Cardiac septum (tissue), 1 donor: ENCODE measurements at regions not wholly inside any gene's neighbourhood (a gene's known extent, or its start where the extent isn't known, plus 50 kb on each side); places are given as distances from the start of the nearest gene placed in this dataset.
A peak's percentile ranks its signal among the peaks of the same experiment; 100 is the strongest.

Experiments
- DNase-seq: peaks from one replicate; pipeline ENCODE4 v3.0.0-alpha.2; 2020; ENCODE audit warnings: low spot score
- intact Hi-C: fragments of 100-400 bp; cut with DNase I; formaldehyde crosslinking; loops from one replicate; pipeline ENCODE4 v1.14.0; 2022
- donor health status: DM: no; HTN: no; CAD: no.

DNA sequence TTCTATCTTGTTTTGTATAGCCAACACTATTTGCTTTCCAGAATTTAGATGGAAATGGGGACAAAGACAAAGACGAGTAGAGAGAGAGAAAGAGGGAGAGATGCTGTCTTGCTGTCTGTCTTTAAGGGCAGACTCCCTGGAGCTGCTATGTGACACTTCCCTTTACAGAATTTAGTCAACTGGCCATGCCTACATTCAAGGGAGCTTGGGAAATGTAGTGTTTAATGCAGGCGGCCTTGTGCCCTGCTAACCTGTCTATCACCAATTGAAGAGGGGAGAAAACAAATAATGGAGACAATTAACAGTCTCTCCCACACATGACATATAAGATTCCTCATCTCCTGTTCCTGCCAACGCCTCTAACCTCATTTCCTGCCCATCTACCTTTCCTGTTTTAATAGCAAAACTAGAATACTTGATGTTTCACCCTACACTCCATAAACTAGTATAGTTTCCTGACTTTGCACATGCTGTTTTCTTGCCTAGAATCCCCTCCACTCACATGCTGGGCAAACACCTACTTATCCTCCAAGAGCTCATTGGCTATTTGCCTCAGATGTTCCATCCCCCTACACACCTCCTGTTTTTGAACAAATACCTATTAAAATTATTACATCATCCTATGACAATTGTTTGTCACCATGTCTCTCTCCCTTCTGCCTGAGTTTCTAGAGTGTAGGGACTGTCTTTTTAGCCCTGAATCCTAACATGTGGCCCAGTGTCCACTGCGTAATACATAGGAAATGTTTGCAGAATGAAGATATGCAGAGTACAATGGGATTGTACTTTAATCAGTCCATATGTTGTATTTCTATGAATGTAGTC is 117.2 kb downstream of the SLC25A24 start:
- DNase-seq = no peak
- intact Hi-C loops = no loop called here

DNA sequence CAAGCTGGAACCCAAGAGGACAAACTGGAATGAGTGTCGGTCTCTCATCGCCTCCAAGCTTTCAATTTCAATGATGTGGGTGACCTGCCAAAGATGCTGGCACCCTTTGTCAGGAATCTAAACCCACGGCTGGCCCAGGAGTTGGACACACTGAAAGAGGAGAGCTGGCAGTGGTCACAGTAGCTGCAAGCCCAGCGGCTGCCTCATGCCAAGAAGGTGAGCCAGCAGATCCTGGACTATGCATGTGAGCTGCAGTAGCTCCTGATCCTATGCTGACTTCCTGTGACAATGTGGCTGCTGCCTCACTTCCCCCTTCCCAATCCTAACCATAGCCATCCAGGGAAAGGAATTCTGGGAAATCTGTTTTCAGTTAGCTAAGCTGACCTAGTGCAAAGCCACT is 117.0 kb upstream of the VAV3 start:
- intact Hi-C loops = no loop called here
- DNase-seq = no peak

DNA sequence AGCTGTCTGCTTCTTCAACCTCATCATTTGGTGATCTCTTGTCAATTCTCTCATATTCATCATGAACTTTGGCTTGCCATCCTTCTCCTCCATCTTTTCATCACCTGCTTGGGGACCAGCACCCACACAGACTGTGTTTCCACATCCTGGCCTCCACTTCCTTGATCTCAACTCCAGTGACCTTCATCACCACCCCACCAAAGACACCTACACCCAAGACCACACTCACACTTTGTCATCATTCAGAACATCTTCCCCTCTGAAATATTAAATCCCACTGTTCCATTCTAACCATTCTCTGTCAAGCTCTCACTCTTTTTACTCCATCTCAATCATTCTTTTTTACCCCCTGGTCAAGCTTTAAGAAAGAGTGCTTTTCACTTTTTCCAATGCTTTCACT is 115.5 kb upstream of the VAV3 start:
- intact Hi-C loops = no loop called here
- no peak for DNase-seq

DNA sequence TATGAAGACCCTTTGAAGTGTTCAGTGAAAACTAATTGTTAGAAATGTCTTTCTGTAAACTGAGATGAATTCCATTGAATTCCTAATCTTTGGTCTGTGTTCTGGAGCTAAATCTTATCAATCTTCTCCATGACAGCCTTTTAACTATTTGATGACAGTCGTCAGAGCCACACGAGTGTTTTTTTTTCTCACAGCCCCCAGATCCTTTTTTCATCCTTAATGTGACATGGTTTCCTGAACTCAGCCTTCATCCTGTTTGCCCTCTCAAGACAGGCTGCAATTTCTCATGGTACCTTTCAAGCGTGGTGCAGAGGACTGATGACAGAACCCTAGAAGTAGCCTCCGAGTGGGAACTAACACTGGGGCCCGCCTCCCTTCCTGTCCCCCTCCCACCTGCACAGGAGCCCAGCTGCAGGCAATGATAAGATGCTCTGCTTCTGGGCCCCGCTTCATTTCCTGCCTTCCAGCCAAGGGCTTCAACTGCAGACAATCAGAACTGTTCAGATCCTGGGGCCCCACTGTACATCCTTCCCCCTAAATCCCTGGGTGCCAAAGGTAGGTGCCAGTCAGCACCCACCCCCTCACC is 114.6 kb upstream of the VAV3 start:
- no peak for DNase-seq
- intact Hi-C loops = no loop called here

DNA sequence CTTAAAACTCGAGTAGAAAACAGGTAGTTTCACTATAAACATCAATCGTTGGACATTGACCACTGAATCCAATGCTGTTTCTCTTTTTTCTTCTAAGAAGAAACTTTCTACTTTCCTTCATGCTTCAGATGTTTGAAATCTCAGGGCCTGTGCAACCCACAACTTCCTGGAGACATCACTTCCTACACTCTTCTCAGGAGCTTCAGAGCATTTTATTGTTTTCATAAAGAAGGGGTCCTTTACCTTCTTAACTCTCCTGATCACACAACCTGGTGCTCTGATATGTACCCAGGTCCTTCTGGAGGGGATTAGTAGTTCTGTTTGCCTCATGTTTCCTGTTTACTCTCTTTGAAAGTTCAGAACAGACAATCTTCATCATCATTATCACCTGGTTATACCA is 113.0 kb upstream of the VAV3 start:
- DNase-seq = no peak
- intact Hi-C loops = no loop called here

DNA sequence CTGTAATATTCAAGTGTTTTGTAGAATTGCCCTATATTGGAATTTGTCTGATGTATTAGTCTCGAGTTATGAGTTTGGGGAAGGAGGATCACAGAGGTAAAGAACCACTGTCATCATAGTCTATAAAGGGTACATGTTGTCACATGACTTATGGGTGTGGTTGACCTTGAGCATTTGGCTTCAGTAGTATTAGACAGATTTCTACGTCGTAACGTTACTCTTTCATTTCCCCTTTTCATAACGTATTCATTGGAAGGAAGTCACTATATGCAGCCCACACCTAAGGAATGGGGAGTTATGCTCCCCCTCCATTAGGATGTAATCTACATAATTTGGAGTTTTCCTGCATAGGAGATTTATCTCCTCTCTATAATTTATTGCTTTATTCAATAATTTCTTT is 110.1 kb upstream of the VAV3 start:
- intact Hi-C loops = no loop called here
- no peak for DNase-seq

DNA sequence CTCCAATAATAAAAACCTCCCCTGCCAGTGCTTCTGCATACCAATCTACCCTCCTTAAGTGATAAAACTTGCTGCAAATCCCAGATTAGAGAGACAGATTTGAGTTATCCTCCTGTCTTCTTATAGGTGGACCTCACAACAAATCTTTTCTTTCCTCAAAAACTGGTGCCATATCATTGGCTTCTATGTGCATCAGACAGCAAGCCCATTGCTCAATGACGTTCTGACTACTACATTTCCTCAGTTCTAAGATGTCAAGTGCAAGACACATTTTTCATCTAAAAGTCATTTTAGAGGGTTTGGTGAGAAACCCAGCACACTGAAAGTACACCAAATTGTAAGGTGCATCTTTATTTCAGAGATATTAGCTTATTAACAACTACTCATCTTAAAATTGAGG is 107.8 kb upstream of the VAV3 start:
- no peak for DNase-seq
- intact Hi-C loops = no loop called here

DNA sequence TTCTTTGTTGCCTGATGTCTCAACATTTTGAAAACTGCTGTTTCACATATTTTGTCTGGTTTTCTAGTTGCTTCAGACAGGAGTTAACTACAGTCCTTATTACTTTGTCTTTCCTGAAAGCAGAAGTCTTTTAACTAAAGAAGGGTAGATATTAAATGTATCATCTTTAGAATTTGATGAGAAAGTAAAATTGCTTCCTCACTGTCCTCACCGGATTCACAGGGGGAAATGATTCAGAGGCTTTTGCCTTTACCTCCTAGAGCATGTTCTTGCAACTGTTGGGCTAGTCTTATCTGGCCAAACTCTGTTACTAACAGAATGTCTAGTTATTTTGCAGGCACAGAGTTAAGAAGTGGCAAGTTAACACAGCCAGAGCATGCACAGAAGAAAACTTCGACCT is 107.2 kb upstream of the VAV3 start:
- intact Hi-C loops = no loop called here
- DNase-seq = no peak

DNA sequence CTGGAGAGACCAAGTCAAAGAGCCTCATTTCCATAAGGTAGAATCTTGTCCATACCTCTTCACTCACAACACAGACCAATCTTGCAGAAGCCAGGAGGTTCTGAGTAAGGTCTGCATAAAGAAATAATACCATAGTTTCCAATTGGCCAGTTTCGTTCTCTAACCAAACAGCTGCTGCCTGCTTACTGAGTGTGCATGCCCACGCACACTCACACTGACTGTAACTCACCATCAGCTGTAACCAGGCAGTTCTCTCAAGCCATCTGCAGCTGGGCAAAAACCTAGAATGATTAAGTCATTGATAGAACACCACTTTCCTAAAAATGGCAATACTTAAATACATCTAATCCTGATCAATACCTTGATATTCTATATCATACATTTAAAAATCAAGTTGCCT is 106.6 kb upstream of the VAV3 start:
- intact Hi-C loops = no loop called here
- DNase-seq = no peak

DNA sequence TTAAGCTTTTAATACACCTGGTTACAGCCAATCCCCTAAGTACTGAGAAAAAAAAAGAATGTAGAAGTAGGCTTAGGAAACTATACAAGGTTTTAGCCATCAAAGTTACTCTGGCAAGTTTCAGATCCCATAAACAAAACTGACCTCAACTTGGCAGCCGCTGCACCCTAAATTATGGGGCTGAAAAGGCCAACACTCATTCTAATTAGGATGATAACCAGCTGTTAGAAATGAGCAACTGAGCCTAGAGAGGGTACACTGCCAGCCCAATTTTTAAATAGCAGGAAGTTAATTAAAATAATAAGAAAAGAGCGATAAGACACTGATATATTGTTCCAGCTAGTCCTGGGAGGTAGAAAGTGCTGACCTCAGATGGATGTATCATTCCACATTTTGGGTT is 105.7 kb upstream of the VAV3 start:
- intact Hi-C loops = no loop called here
- DNase-seq = no peak

DNA sequence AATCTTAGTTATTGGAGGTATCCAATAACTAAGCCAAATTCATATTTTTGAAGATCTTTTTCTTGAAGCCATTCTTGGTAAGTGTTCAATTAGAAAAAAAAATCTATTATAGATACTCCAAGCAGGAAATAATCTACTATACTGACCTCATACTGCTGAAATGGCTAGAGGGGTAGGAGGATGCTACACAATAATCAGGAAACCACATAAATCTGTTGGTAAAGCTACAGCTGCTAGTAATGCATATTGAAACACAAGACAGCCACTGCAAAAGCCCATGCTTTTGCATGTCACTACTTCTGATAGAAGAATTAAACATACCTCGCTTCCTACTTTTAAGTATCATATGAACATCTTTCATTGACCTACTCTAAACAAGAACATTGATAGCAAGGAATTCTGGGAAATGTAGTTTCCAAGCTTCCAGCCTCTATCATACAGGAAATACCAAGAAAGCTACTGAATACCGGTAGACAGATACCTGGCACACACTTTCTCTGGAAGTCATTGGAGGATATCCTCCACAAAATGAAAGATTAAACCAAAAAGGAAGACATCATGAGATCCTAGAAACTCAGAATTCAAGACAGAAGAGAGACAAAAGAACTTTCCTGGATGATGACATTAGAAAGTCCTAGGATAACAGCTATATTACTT is 103.0 kb upstream of the VAV3 start:
- DNase-seq = no peak
- intact Hi-C loops = no loop called here

DNA sequence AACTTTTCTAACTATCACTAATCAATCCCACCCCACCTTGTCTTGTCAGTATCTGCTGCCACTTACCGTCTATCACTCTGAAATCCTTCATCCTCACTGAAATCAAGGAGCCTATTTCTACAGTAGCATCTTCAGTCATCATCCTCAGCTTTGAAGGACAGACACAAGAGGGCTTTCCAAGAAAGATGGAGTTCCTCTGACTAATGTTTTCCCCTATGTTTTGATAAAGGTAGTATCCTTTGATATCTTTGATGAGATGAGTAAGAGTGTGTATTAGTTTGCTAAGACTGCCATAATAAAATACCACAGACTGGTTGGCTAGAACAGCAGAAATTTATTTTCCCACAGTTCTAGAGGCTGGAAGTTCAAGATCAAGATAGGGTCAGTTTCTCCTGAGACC is 101.8 kb upstream of the VAV3 start:
- DNase-seq = no peak
- intact Hi-C loops = no loop called here

DNA sequence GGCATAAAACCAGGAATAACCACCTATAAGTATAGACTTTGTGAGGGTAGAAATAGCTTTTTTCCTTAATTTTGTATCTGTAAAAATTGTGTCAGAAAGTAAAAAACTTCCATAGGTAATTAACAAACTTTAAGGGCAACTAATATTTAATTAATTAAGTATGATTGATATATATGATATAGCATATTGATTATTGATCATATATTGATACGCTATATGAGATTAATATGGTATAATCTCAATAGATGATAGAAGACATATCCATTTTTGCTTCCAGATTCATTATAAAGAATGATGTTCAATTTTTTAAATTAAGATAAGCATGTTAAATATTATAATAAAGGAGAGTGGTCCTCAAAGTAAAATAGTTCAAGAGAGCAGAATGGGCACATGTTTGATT is 99.3 kb upstream of the VAV3 start:
- no peak for DNase-seq

DNA sequence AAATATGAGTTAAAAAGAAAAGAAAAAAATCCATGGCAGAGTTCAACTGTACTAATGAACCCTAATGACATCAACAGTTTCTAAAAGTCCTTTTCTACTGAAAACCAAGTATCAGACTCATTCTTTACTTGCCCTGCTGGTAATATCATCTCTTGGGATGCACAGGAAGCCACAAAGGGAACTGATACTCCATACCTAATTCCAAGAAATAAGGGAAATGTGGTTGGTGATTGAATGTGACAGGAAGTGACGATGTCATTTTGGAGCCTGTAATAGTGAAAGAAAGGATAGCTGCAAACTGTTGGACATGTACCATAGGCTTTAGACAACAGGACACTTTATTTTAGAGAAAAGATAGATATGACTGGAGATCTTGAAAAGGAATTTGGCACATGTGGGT is 98.7 kb upstream of the VAV3 start:
- intact Hi-C loops = no loop called here
- no peak for DNase-seq

More for the DNA sequence above, 99.3 kb upstream of the VAV3 start:
- intact Hi-C loops = no loop called here

DNA sequence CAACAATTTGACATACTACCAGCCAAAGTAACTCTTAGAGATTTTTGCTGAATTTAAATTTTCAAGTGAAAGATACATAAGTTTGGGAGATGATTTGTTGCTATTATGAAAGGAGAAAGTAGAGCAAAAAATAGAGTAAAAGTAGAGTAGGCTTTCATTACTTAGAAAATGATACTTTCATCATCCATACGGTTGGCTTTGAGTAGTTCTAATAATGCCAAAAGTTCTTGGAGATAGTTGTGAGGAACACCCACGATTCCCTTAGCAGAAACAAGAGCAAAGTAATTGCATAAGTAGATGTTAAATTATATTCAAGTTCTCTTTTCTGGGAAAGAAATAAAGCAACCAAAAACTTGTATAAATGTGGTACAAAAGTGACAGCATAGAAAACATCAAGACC is 95.0 kb upstream of the VAV3 start:
- intact Hi-C loops = no loop called here
- DNase-seq = no peak

DNA sequence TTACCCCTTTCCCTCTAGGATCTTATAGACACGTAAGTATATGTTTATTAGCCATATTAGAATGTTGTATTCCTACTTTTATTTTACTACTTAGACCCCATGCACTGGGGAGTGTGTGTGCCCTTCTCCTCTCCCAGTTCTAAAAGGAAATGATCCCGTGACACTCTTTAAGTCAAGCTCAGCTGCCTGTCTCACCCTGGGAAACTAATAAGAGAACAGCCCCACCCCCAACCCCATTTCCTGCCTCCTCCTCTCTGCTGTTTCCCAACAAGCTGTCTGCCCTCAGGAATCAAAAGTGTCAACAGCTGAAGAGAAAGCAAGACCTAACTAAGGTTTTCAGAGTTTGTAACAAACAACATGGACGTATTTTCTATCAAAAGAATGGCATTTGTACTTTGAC is 92.6 kb upstream of the VAV3 start:
- intact Hi-C loops = no loop called here
- peak; percentile 80 for DNase-seq

DNA sequence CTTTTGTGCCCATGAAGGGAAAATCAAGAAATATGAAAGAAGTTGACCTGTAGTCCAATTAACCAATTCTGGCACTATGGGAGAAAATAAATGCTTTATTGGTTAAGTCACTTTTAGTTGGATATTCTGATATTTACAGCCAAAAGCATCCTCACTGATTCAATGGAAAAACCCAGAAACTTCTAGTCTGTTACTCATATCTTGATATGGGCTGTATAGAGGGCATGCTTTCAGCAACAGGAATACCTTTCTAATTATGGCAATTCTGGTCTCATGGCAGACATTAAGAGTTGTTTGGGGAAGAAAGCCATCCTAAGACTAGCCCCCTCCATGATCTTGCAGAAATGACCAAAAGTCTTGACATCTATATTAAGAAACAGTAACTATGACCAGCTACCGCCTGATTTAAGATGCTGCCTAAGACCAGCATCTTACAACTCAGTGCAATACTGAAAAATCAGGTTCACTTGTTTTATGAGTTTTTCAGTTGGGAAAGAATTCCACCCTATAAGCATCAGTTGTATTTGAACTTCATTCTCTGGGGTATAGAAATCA is 91.5 kb upstream of the VAV3 start:
- no peak for DNase-seq
- intact Hi-C loops = no loop called here

DNA sequence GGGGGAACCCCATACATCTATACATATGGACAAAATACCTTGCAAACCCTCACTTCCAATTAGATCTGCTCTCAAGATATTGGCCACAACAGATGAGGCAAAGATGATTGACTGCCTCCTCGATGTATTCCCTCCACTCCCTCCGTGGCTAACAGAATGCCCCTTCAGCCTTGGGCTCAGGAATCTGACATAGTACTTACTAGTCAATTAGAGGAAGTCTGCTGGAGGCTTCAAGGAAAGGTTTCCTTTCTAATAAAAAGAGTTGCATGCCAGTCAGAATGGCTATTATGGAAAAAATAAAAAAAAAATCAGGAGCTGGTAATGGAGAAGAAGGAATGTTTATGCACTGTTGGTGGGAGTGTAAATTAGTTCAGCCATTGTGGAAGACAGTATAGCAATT is 90.4 kb upstream of the VAV3 start:
- no peak for DNase-seq
- intact Hi-C loops = no loop called here

DNA sequence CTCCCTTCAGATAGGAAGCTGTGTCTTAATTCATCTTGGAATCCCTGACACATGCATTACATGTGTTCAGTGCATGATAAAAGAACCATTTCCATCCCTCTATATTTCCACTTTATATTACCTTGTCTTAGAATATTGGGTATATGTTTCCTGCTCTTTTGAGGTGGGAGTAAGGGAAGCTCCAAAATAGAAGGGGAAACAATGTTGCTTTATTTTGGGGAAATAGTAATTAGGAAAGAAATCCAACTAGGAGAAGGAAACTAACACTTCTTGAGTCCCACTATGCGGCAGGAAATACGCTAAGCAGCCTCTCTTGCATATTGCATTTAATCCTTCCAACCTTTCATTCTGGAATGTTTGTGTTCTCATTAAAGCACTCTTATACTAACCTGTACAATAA is 89.4 kb upstream of the VAV3 start:
- no peak for DNase-seq
- intact Hi-C loops = loop anchor here (5.0 kb wide), 1 partner anchor 37 kb away; no protein-coding TSS in a partner anchor

DNA sequence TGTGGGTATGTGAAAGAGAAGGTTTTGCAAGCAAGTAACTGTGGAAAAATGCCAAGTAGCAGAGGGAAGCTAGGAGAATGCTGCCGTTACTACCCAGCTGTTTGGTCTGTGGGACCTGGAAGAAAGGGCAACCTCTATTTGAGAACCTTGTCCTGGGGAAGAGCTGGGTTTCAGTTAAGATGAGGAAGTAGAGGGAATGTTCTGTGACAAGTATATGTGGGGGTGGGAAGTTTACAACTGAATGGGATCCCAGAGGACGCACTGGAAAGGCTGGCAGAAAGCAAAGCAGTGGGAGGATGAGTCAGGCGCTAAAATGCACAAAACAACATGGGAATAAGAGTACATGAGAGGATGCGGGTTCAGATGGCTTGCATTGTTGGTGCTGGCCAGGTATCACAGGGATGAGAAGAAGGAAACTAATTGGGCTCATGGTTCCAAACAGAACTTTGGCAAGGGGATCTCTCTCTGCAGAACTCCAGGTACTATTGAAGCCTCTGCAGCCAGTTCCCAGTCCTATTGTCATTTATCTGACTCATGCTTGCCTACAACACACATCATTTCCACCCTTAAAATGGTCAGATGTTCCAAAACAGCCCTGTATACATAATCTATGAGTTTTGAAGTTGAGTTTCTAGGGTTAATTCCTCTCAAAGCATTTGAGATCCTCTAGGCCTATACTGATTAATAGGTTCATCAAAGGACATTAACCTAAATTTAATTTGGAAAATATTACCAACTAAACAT is 88.5 kb upstream of the VAV3 start:
- no peak for DNase-seq
- intact Hi-C loops = loop anchor here (5.0 kb wide), 1 partner anchor 36 kb away; no protein-coding TSS in a partner anchor
